ENCODE measurements at regions not wholly inside any gene's neighbourhood (a gene's known extent, or its start where the extent isn't known, plus 50 kb on each side); places are given as distances from the start of the nearest gene placed in this dataset.
"Not testable (repeated sequence)": the region's sequence is repeated elsewhere in the genome, so short reads cannot be mapped to it uniquely, and the experiment has no call there.

GRCh38 chr7:109473172-109473571 lies 903.5 kb downstream of the DNAJB9 start:
- no peak overlapping the region for H3K4me3 ChIP-seq (ENCODE audit: low read depth, low read length)
- no peaks in the 10 kb centered on the region for H3K36me3 ChIP-seq (ENCODE audit: control insufficient read depth, insufficient read depth, low read length)
- TF ChIP-seq CTCF (IDR thresholded peaks at IDR 0.05; ENCODE audit: insufficient read depth, low read length, poor library complexity, severe bottlenecking): no peak
- H3K27me3 ChIP-seq (ENCODE audit: control insufficient read depth, insufficient read depth, low read length): no peaks in the 10 kb centered on the region
- DNase-seq (ENCODE audit: low read depth): no peak

- Histone ChIP-seq H3K36me3 (ENCODE audit: control insufficient read depth, insufficient read depth, low read length) (no peaks in the 10 kb centered on the region), H3K4me3 (ENCODE audit: low read depth, low read length) (no peak overlapping the region), H3K27me3 (ENCODE audit: control insufficient read depth, insufficient read depth, low read length) (no peaks in the 10 kb centered on the region)
- DNase-seq (ENCODE audit: low read depth): no peak
- no peak for TF ChIP-seq CTCF (IDR thresholded peaks at IDR 0.05; ENCODE audit: insufficient read depth, low read length, poor library complexity, severe bottlenecking)
Observed at GRCh38 chr7:109476409-109476808, 906.7 kb downstream of the DNAJB9 start.

GRCh38 chr7:109479388-109479787 lies 909.7 kb downstream of the DNAJB9 start:
- DNase-seq (ENCODE audit: low read depth): no peak
- no peak for TF ChIP-seq CTCF (IDR thresholded peaks at IDR 0.05; ENCODE audit: insufficient read depth, low read length, poor library complexity, severe bottlenecking)
- no peak overlapping the region for H3K4me3 ChIP-seq (ENCODE audit: low read depth, low read length)
- H3K36me3 ChIP-seq (ENCODE audit: control insufficient read depth, insufficient read depth, low read length): no peaks in the 10 kb centered on the region
- H3K27me3 ChIP-seq (ENCODE audit: control insufficient read depth, insufficient read depth, low read length): no peaks in the 10 kb centered on the region

- not testable (repeated sequence) for H3K4me3 ChIP-seq (ENCODE audit: low read depth, low read length); H3K27me3 ChIP-seq (ENCODE audit: control insufficient read depth, insufficient read depth, low read length); H3K36me3 ChIP-seq (ENCODE audit: control insufficient read depth, insufficient read depth, low read length); DNase-seq (ENCODE audit: low read depth)
Observed at GRCh38 chr7:109490607-109491006, 920.9 kb downstream of the DNAJB9 start.

GRCh38 chr7:109497053-109497452 lies 927.4 kb downstream of the DNAJB9 start:
- no peaks in the 10 kb centered on the region for H3K27me3 ChIP-seq (ENCODE audit: control insufficient read depth, insufficient read depth, low read length)
- H3K4me3 ChIP-seq (ENCODE audit: low read depth, low read length): no peak overlapping the region
- H3K36me3 ChIP-seq (ENCODE audit: control insufficient read depth, insufficient read depth, low read length): no peaks in the 10 kb centered on the region
- no peak for TF ChIP-seq CTCF (IDR thresholded peaks at IDR 0.05; ENCODE audit: insufficient read depth, low read length, poor library complexity, severe bottlenecking)
- DNase-seq (ENCODE audit: low read depth): no peak

- H3K36me3 ChIP-seq (ENCODE audit: control insufficient read depth, insufficient read depth, low read length): no peaks in the 10 kb centered on the region
- no peak for DNase-seq (ENCODE audit: low read depth)
- TF ChIP-seq CTCF (IDR thresholded peaks at IDR 0.05; ENCODE audit: insufficient read depth, low read length, poor library complexity, severe bottlenecking): no peak
Observed at GRCh38 chr7:109498131-109498530, 928.5 kb downstream of the DNAJB9 start.

More at GRCh38 chr7:109498131-109498530, 928.5 kb downstream of the DNAJB9 start:
- H3K4me3 ChIP-seq (ENCODE audit: low read depth, low read length): no peak overlapping the region
- no peaks in the 10 kb centered on the region for H3K27me3 ChIP-seq (ENCODE audit: control insufficient read depth, insufficient read depth, low read length)
